Keratinocyte (primary cell): ENCODE measurements at regions not wholly inside any gene's neighbourhood (a gene's known extent, or its start where the extent isn't known, plus 50 kb on each side); places are given as distances from the start of the nearest gene placed in this dataset.

ENCODE experiments used
- DNase-seq: peaks from one replicate; pipeline ENCODE4 v3.0.0-alpha.2; 2011; ENCODE audit warnings: low read depth, missing footprints, low spot score
- FAIRE-seq: peaks from 2 replicates; lab custom pipeline; 2011; peaks lifted over from hg19 to GRCh38; lab: Jason Lieb, UNC
- H2AFZ ChIP-seq: 2 replicates; pipeline ENCODE4 v1.6.0; 2012; ENCODE audit warnings: low read length, control low read depth, inconsistent platforms; ENCODE audit not compliant: control insufficient read depth
- H3K27ac ChIP-seq: 2 replicates; pipeline ENCODE4 v1.5.1; 2011; ENCODE audit warnings: low read length; ENCODE audit not compliant: control insufficient read depth, insufficient read depth
- H3K27me3 ChIP-seq: 3 replicates; pipeline ENCODE4 v1.6.0; 2011; ENCODE audit warnings: low read length; ENCODE audit not compliant: control insufficient read depth, insufficient read depth; ENCODE audit errors: extremely low read depth
- H3K36me3 ChIP-seq, 2 experiments: 2 replicates in 1 of 2; 3 replicates in 1 of 2; pipeline ENCODE4 v1.5.1; 2011; ENCODE audit warnings: low read length in 2 of 2, mild to moderate bottlenecking in 1 of 2; ENCODE audit not compliant: control insufficient read depth in 2 of 2, insufficient read depth in 2 of 2; ENCODE audit errors: extremely low read depth in 1 of 2
- H3K4me1 ChIP-seq: 3 replicates; pipeline ENCODE4 v1.5.1; 2011; ENCODE audit warnings: low read length; ENCODE audit not compliant: control insufficient read depth, insufficient read depth; ENCODE audit errors: extremely low read depth
- H3K4me2 ChIP-seq: 3 replicates; pipeline ENCODE4 v1.6.0; 2011; ENCODE audit warnings: low read depth, low read length; ENCODE audit not compliant: control insufficient read depth, insufficient read depth; ENCODE audit errors: extremely low read depth
- H3K4me3 ChIP-seq, 3 experiments: fragments of 200-600 bp in 1 of 3; sonication (generic) in 1 of 3; 2 replicates in 2 of 3; 3 replicates in 1 of 3; pipeline ENCODE4 v1.5.1; 2011 to 2016; ENCODE audit warnings: low read length in 3 of 3, mild to moderate bottlenecking in 3 of 3, control low read depth in 2 of 3, inconsistent platforms in 1 of 3, low read depth in 1 of 3, mixed read lengths in 1 of 3, mixed run types in 1 of 3, moderate library complexity in 1 of 3; ENCODE audit not compliant: control insufficient read depth in 2 of 3, insufficient read depth in 2 of 3; ENCODE audit errors: extremely low read depth in 1 of 3
- H3K79me2 ChIP-seq: 2 replicates; pipeline ENCODE4 v1.6.0; 2012; ENCODE audit warnings: low read length; ENCODE audit not compliant: control insufficient read depth, insufficient read depth
- H3K9ac ChIP-seq: 3 replicates; pipeline ENCODE4 v1.6.0; 2011; ENCODE audit warnings: low read length; ENCODE audit not compliant: control insufficient read depth, insufficient read depth; ENCODE audit errors: extremely low read depth
- H3K9me1 ChIP-seq: 3 replicates; pipeline ENCODE4 v1.6.0; 2011; ENCODE audit warnings: low read length; ENCODE audit not compliant: control insufficient read depth, insufficient read depth; ENCODE audit errors: extremely low read depth
- H3K9me3 ChIP-seq: 2 replicates; pipeline ENCODE4 v1.5.1; 2012; ENCODE audit warnings: low read depth, low read length; ENCODE audit not compliant: control insufficient read depth
- H4K20me1 ChIP-seq: 3 replicates; pipeline ENCODE4 v1.6.0; 2011; ENCODE audit warnings: low read length; ENCODE audit not compliant: control insufficient read depth, insufficient read depth; ENCODE audit errors: extremely low read depth
- EZH2 ChIP-seq: IDR thresholded peaks from one replicate; pipeline ENCODE4 v1.6.1; 2012; ENCODE audit warnings: inconsistent platforms, mild to moderate bottlenecking, low read length, moderate library complexity
- dilution Hi-C: fragments of 300-500 bp; cut with MboI; formaldehyde crosslinking; loops from one replicate; pipeline ENCODE4 v1.7.0; 2020; ENCODE audit warnings: low sequenced_read_pairs; ENCODE audit not compliant: extremely low pct_ligation_motif_present
- TF ChIP-seq, protein P1 (sequence below), 3 experiments: IDR thresholded peaks in 1 of 3; conservative IDR thresholded peaks in 1 of 3; optimal IDR thresholded peaks in 1 of 3; 2 replicates in 2 of 3; 3 replicates in 1 of 3; pipeline versions ENCODE3 to v1.5.1; 2011; ENCODE audit warnings: low read length in 3 of 3, mild to moderate bottlenecking in 3 of 3, moderate library complexity in 2 of 3, control low read depth in 1 of 3, inconsistent platforms in 1 of 3; ENCODE audit not compliant: insufficient read depth in 2 of 3; ENCODE audit errors: extremely low read depth in 1 of 3

- dilution Hi-C loops, result no loop called here
- Histone ChIP-seq H3K9me1 (no peaks in the 10 kb centered on the region), H2AFZ (no peak overlapping the region), H3K79me2 (no peaks in the 10 kb centered on the region), H3K4me1 (no peaks in the 10 kb centered on the region), H3K27ac (no peak overlapping the region), H3K9me3 (no peaks in the 10 kb centered on the region), H3K4me3 (no peak overlapping the region), H4K20me1 (no peaks in the 10 kb centered on the region), H3K27me3 (no peaks in the 10 kb centered on the region), H3K9ac (no peak overlapping the region), H3K36me3 (no peaks in the 10 kb centered on the region), H3K4me2 (no peak overlapping the region)
- FAIRE-seq (no peak), DNase-seq (no peak)
- TF ChIP-seq, protein P1, sequence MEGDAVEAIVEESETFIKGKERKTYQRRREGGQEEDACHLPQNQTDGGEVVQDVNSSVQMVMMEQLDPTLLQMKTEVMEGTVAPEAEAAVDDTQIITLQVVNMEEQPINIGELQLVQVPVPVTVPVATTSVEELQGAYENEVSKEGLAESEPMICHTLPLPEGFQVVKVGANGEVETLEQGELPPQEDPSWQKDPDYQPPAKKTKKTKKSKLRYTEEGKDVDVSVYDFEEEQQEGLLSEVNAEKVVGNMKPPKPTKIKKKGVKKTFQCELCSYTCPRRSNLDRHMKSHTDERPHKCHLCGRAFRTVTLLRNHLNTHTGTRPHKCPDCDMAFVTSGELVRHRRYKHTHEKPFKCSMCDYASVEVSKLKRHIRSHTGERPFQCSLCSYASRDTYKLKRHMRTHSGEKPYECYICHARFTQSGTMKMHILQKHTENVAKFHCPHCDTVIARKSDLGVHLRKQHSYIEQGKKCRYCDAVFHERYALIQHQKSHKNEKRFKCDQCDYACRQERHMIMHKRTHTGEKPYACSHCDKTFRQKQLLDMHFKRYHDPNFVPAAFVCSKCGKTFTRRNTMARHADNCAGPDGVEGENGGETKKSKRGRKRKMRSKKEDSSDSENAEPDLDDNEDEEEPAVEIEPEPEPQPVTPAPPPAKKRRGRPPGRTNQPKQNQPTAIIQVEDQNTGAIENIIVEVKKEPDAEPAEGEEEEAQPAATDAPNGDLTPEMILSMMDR (optimal IDR thresholded peaks at IDR 0.05 in 1 of 3, IDR thresholded peaks at IDR 0.05 in 1 of 3, conservative IDR thresholded peaks at IDR 0.05 in 1 of 3; ENCODE audit: extremely low read depth in 1 of 3, insufficient read depth in 2 of 3, low read length in 3 of 3), result no peak
- TF ChIP-seq EZH2, result no peak
Observed at GRCh38 chr2:21774691-21775368, 651.1 kb downstream of the TDRD15 start.

DNA sequence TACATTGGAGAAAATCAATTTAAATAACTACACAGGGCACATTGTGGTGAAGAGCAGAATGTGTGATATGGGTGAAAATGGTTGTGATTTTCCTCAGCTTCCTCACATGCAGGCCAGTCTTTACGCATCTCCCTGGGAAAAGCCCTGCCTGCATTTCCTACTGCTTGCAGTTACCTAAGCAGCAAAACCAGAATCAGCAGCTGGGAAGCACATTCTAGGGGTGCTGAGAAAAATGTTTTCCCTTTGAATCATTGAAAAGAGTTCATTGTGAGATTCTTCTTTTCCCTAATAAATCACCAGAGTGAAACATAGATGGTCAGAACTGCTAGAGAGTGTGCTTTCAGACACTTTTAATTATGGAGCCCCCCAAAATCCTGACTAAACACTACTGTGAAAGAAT lies 656.0 kb downstream of the TDRD15 start:
- no peaks in the 10 kb centered on the region for H3K4me1 ChIP-seq
- no peak overlapping the region for H3K9ac ChIP-seq
- no peak overlapping the region for H3K4me2 ChIP-seq
- H3K4me3 ChIP-seq, result no peak overlapping the region
- FAIRE-seq (no peak), DNase-seq (no peak)
- H3K27me3 ChIP-seq, result no peaks in the 10 kb centered on the region
- H3K27ac ChIP-seq, result no peak overlapping the region
- no peaks in the 10 kb centered on the region for H3K36me3 ChIP-seq
- no peak for TF ChIP-seq EZH2
- TF ChIP-seq, protein P1 (optimal IDR thresholded peaks at IDR 0.05 in 1 of 3, IDR thresholded peaks at IDR 0.05 in 1 of 3, conservative IDR thresholded peaks at IDR 0.05 in 1 of 3; ENCODE audit: extremely low read depth in 1 of 3, insufficient read depth in 2 of 3, low read length in 3 of 3), result no peak
- dilution Hi-C loops, result no loop called here
- no peaks in the 10 kb centered on the region for H3K9me1 ChIP-seq
- no peak overlapping the region for H2AFZ ChIP-seq
- H3K9me3 ChIP-seq, result no peaks in the 10 kb centered on the region
- no peaks in the 10 kb centered on the region for H3K79me2 ChIP-seq
- H4K20me1 ChIP-seq, result no peaks in the 10 kb centered on the region
